Kidney glomerular epithelial cell (primary cell): ENCODE measurements at regions not wholly inside any gene's neighbourhood (a gene's known extent, or its start where the extent isn't known, plus 50 kb on each side); places are given as distances from the start of the nearest gene placed in this dataset.
"Not testable (repeated sequence)": the region's sequence is repeated elsewhere in the genome, so short reads cannot be mapped to it uniquely, and the experiment has no call there.

Experiments
- DNase-seq: peaks from one replicate; lab custom pipeline; 2025; lab: John Stamatoyannopoulos, UW

GRCh38 chr13:81031996-81032395 is 691.1 kb upstream of the SPRY2 start:
- DNase-seq: no peak

- no peak for DNase-seq
Observed at GRCh38 chr13:81025091-81025490, 684.2 kb upstream of the SPRY2 start.

DNA sequence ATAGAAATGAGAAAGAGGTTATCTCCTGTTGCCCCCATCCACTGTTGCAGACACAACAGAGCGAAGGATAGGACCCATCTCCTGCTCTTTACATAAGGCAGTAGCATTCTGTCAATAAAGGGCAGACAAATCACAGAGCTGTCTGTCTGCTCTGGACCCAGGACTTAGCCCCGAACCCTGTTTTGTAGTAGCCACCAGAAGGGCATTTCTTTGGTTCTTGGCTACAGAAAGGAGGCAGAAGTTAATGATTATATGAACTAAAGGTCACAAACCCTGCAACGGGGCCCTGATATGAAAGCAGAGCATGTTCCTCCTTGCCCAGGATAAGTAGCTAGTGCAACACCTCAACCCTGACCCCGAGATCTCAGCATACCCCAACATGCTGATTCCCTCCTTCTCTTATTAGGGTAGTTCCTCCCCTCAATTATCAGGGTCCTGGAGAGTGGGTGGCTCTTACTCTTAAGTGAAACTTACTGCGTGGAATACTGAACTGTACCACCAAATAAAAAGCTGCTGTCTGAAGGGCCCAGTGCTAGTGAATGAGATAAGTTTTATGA is 680.4 kb upstream of the SPRY2 start:
- DNase-seq: no peak

- no peak for DNase-seq
Observed at GRCh38 chr13:81020010-81020409, 679.1 kb upstream of the SPRY2 start.

DNA sequence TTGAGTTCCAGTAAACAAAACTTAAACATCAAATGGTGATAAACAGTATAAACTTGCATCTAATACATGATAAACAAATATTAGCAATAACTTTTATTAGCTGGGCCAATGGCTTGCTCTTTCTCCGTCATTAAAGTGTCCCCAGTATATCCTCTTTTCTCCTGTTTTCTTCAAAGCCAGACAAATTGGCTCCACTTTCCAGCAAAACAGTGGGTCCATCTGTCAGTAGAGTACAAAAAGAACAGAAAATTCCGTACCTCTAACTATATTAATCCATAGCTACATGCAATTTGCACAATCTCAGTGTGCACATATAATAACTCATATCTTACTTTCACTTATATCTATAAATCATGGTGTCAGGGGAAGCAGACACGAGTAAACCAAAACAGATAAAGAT is 678.0 kb upstream of the SPRY2 start:
- DNase-seq: no peak

DNA sequence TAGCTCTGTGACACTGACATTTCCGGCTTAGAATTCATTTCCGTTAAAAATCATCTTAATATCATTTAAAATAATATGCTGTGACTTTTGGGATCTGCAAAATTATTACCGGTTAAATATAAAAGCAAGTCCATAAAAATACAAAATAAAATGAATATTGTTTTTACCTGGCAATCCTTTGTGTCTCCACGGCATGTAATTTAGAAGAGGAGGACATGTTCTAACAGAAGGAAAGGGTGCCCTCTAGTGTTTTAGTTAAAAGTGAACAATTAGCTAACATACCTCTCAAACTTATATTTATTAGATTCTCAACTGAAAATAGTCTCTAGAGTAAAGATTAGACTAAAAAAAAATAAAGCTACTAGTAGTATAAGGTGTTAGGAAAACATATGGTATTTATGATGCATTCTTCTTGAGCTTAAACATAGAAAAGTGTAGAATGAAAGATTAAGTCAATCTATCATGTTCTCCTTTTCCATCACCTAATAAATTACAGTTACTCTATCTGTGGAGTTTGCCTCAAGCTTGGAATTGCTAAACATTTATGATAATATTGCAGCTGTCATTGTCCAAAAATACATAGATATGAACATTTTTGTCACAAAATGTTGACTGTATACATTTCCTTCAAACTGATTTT is 676.7 kb upstream of the SPRY2 start:
- DNase-seq: peak; percentile 57

GRCh38 chr13:81012031-81012430 is 671.1 kb upstream of the SPRY2 start:
- no peak for DNase-seq

GRCh38 chr13:81001828-81002385 is 661.0 kb upstream of the SPRY2 start:
- no peak for DNase-seq

- not testable (repeated sequence) for DNase-seq
Observed at GRCh38 chr13:80998603-80999002, 657.7 kb upstream of the SPRY2 start.

DNA sequence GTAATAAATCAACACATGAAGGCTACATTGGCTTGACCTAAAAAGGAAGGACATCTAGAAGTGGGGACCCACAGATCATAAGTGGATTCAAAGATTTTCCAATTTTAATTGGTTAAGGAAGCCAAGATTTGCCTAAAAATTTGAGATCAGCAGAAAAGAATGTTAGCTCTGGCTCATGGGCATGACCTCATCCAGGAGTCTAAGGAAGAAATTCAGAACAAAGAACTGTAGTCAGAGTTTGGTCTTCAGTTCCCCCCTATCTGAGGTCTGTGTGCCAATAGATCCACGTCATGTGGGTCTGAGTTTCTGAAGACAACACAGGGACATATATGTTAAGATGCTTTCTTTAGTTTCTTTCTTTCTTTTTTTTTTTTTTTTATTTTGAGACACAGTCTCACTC is 648.8 kb upstream of the SPRY2 start:
- DNase-seq: no peak

GRCh38 chr13:80989241-80989640 is 648.3 kb upstream of the SPRY2 start:
- DNase-seq: no peak

- no peak for DNase-seq
Observed at GRCh38 chr13:80988391-80989151, 647.6 kb upstream of the SPRY2 start.

GRCh38 chr13:80979035-80979641 is 638.2 kb upstream of the SPRY2 start:
- peak; percentile 84 for DNase-seq

GRCh38 chr13:80977168-80977567 is 636.2 kb upstream of the SPRY2 start:
- no peak for DNase-seq

GRCh38 chr13:80975903-80976302 is 635.0 kb upstream of the SPRY2 start:
- no peak for DNase-seq

DNA sequence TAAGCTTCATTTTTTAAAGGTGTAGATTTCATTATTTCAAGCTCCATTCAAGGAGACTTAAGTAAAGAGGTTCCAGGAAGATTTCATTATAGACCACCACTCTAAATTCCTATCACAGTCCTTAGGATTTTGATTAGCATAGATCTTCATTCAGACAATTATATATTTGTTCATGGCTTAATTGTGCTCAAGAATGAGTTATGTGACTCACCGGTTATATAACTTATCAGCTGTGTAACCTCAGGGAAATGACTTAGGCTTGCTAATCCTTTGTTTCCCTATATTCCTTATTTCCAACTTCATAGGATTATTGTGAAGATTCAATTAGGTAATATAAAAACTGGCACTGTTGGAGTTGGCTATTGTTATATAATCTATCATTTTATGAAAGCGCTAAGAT is 632.8 kb upstream of the SPRY2 start:
- no peak for DNase-seq

DNA sequence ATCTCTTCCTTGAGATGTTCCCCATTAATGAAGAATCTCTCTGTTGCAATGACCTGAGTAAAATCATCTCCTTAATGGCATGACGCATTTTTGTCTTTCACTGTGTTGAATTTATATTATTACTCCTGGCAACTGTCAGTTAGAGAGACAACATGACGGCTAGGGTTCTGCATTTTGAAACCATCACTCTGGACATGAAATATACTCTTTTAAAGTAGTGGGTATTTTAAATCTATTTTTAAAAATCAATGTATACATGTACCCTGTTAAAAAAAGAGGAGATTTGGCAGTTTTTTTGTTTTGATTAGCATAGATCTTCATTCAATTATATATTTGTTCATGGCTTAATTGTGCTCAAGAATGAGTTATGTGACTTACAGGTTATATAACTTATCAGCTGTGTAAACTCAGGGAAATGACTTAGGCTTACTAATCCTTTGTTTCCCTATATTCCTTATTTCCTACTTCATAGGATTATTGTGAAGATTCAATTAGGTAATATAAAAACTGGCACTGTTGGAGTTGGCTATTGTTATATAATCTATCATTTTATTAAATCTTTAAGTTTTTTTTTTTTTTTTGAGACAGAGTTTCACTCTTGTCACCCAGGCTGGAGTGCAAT is 632.0 kb upstream of the SPRY2 start:
- no peak for DNase-seq

- no peak for DNase-seq
Observed at GRCh38 chr13:80965097-80965496, 624.2 kb upstream of the SPRY2 start.

DNA sequence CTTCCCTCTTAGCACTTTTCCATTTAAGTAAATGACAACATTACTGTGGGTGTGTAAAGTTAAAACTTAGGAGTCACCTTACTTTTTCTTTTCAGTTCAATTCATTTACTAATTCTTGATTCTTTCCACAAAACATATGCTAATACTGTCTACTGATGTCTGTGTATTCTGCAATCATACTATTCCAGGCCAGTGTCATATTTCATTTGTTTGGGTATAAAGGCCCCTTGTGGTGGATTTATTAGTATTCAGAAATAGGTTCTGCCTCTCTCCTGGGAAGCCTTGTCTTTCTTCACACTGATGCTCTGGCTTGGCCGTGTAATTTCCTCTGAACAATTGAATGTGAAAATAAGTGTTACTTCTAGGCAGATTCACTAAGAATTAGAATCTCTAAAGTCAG is 621.9 kb upstream of the SPRY2 start:
- DNase-seq: no peak

DNA sequence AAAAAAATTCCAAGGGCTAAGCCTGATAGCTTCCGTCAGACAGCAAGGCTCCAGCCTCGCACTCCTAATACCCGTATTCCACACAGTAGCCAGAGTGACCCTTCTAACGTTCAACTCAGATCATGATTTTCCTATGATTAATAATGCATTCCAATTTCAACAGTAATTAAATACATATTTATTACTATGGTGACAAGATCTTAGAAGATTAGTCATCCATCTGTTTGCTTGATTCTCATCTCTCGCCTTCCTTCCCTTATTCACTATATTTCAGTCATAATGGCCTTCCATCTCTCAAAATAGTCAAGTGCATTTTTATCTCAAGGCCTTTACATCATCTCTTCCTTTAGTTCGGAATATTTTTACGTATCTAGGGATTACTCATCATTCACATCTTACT is 621.2 kb upstream of the SPRY2 start:
- DNase-seq: no peak

GRCh38 chr13:80957019-80957655 is 616.2 kb upstream of the SPRY2 start:
- DNase-seq: no peak

- DNase-seq: peak; percentile 23
Observed at GRCh38 chr13:80955501-80955900, 614.6 kb upstream of the SPRY2 start.
